Chondrocyte (in vitro differentiated cells): ENCODE measurements at regions not wholly inside any gene's neighbourhood (a gene's known extent, or its start where the extent isn't known, plus 50 kb on each side); places are given as distances from the start of the nearest gene placed in this dataset.

Source experiments
- DNase-seq: peaks from one replicate; pipeline ENCODE4 v3.0.0; 2021; ENCODE audit warnings: mixed read lengths, low spot score
- H3K27ac Mint-ChIP-seq: one replicate; pipeline ENCODE4 v1.8.0; 2021; ENCODE audit warnings: mild to moderate bottlenecking, moderate library complexity, mixed read lengths; ENCODE audit not compliant: unreplicated experiment
- H3K27me3 Mint-ChIP-seq: 2 replicates; pipeline ENCODE4 v1.8.0; 2021; ENCODE audit warnings: low read depth, mixed read lengths
- H3K36me3 Mint-ChIP-seq: 2 replicates; pipeline ENCODE4 v1.8.0; 2021; ENCODE audit warnings: low read depth, mixed read lengths
- H3K4me1 Mint-ChIP-seq: 2 replicates; pipeline ENCODE4 v1.8.0; 2021; ENCODE audit warnings: low read depth, mild to moderate bottlenecking, mixed read lengths
- H3K4me3 Mint-ChIP-seq: one replicate; pipeline ENCODE4 v1.8.0; 2021; ENCODE audit warnings: mild to moderate bottlenecking, moderate library complexity, mixed read lengths; ENCODE audit not compliant: unreplicated experiment
- H3K9me3 Mint-ChIP-seq: 2 replicates; pipeline ENCODE4 v1.8.0; 2021; ENCODE audit warnings: low read depth, mixed read lengths
- TF ChIP-seq, protein P1 (sequence below): fragments of 200-600 bp; sonication (generic); IDR thresholded peaks from 2 replicates; pipeline ENCODE4 v1.5.0; 2021; ENCODE audit warnings: antibody characterized with exemption, mild to moderate bottlenecking, moderate library complexity

DNA sequence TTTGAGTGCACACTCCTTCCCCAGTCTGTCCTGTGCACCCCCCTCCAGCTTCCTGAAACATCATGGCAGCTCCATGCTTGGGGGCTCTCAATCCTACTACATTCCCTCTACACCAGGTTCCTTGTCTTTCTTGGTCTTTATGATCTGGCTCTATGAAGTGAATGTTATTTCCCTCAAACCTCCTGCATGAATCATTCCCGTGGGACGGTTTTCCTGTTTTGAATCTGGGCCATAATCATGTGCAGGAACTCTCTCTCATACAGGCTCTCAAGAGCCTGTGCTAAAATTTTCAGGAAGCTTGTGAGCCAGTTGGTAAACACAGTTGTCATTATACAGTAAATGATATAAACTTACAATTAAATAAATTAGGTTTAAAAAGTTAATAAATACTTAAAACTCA, 89.8 kb upstream of the KCNE2 start:
- Mint-ChIP-seq H3K4me1 (peaks cover 13% of the 10 kb centered on the region), H3K4me3 (no peak overlapping the region), H3K9me3 (peaks cover 7% of the 10 kb centered on the region), H3K27ac (no peak overlapping the region), H3K36me3 (no peaks in the 10 kb centered on the region), H3K27me3 (no peaks in the 10 kb centered on the region)
- TF ChIP-seq, protein P1, sequence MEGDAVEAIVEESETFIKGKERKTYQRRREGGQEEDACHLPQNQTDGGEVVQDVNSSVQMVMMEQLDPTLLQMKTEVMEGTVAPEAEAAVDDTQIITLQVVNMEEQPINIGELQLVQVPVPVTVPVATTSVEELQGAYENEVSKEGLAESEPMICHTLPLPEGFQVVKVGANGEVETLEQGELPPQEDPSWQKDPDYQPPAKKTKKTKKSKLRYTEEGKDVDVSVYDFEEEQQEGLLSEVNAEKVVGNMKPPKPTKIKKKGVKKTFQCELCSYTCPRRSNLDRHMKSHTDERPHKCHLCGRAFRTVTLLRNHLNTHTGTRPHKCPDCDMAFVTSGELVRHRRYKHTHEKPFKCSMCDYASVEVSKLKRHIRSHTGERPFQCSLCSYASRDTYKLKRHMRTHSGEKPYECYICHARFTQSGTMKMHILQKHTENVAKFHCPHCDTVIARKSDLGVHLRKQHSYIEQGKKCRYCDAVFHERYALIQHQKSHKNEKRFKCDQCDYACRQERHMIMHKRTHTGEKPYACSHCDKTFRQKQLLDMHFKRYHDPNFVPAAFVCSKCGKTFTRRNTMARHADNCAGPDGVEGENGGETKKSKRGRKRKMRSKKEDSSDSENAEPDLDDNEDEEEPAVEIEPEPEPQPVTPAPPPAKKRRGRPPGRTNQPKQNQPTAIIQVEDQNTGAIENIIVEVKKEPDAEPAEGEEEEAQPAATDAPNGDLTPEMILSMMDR: no peak
- DNase-seq: no peak

DNA sequence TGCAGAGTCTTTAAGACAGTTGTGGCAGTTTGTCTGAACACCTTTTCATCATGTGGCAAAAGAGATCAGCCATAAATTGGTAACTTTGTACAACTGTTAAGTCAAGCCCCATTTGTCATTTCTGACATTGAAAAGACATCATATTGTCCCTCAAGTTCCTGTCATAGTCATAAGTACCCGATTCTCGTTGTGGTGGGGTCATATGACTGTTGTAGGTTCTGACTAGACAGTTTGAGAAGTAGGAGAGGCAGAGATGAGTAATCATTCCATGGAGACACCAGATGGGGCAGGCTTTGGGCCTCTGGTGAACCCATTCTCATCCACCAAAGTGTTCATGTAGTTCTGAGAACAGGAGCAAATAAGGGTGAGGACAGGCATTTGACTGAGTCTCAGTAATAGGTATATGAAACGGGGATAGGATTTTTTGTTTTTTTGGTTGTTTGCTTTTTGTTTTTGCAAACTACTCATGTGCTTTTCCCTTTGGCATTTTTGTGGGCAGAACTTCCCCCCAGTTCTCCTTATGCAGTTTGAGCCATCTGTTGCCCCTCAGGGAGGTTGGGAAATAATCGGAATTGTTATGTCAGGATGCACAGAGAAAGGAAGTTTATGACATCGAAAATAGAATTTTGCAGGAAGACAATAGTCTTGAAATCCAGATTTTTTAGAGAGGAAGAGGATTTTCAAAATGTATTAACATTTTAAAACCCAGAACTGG, 86.9 kb upstream of the KCNE2 start:
- Mint-ChIP-seq H3K27ac (no peak overlapping the region), H3K4me1 (peaks cover 19% of the 10 kb centered on the region), H3K27me3 (no peaks in the 10 kb centered on the region), H3K9me3 (peaks cover 7% of the 10 kb centered on the region), H3K4me3 (no peak overlapping the region), H3K36me3 (no peaks in the 10 kb centered on the region)
- no peak for DNase-seq
- TF ChIP-seq, protein P1: no peak

DNA sequence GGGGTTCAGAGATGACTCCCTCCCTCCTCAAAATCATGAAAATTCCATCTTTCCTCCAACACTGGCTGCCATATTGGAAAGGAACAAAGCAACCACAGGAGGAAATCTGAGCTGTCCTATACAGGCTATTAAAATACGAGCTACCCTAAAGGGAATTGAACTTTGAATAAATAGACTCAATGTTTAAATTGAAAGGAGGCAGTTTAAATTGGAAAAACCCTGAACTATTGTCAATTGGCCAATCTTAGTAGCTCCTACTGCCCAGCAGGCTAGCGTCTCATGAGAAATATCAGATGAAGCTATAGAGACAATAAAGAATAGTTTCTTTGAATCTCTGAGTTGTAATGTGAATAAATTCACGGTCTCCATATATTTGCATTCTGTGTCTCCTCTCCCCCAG, 85.4 kb upstream of the KCNE2 start:
- H3K27ac Mint-ChIP-seq: no peak overlapping the region
- peaks cover 21% of the 10 kb centered on the region for H3K4me1 Mint-ChIP-seq
- no peaks in the 10 kb centered on the region for H3K36me3 Mint-ChIP-seq
- no peak for DNase-seq
- H3K27me3 Mint-ChIP-seq: no peaks in the 10 kb centered on the region
- peaks cover 6% of the 10 kb centered on the region for H3K9me3 Mint-ChIP-seq
- TF ChIP-seq, protein P1: no peak
- H3K4me3 Mint-ChIP-seq: no peak overlapping the region

DNA sequence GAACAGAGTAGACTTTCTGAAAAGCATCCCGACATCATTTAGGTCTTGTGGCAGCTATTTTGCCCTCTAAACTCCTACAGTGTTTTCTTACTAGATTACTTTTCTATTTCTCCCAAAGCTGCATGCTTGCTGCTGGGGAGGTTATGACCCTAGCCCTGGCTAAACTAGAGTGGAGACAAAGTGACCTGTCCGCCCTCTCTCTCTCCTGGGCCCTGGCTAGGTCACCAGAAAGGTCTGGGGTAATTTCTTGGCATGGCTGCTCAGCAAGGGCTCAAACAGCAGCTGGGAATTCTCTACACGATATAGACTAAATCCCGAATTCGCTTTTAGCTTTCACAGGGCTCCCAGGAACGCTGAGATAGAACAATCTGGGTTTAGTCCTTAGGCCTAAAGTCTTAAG, 84.5 kb upstream of the KCNE2 start:
- no peak overlapping the region for H3K27ac Mint-ChIP-seq

DNA sequence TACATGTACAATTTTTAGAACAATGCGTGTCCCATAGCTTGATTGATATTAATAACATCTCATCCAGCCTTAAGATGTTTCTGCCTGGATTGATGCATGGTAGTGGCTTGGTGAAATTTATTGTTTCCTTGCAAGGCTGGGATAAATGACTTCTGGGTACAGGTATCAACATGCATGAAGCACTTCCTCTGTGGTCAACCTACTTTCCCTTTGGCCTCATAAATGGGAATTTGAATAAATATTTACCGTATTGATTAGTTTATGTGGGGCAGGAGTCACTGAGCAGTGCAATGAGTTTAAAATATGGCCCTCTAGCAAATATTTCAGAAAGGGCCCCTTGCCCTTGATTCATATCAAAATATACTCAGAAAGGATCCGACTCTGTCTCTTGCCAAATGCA, 83.9 kb upstream of the KCNE2 start:
- Mint-ChIP-seq H3K9me3 (no peaks in the 10 kb centered on the region), H3K4me1 (peaks cover 22% of the 10 kb centered on the region), H3K4me3 (no peak overlapping the region), H3K36me3 (peaks cover 1% of the 10 kb centered on the region), H3K27ac (no peak overlapping the region), H3K27me3 (no peaks in the 10 kb centered on the region)
- TF ChIP-seq, protein P1: no peak
- DNase-seq: no peak

More for the DNA sequence above, 84.5 kb upstream of the KCNE2 start:
- TF ChIP-seq, protein P1: no peak
- DNase-seq: no peak
- H3K4me1 Mint-ChIP-seq: peaks cover 16% of the 10 kb centered on the region
- H3K9me3 Mint-ChIP-seq: no peaks in the 10 kb centered on the region
- peaks cover 1% of the 10 kb centered on the region for H3K36me3 Mint-ChIP-seq
- H3K27me3 Mint-ChIP-seq: no peaks in the 10 kb centered on the region
- no peak overlapping the region for H3K4me3 Mint-ChIP-seq
